ENCODE measurements at regions not wholly inside any gene's neighbourhood (a gene's known extent, or its start where the extent isn't known, plus 50 kb on each side); places are given as distances from the start of the nearest gene placed in this dataset.

- TF ChIP-seq USF2 (IDR thresholded peaks at IDR 0.05; ENCODE audit: low read depth, low read length) (no peak), SMC3 (IDR thresholded peaks at IDR 0.05; ENCODE audit: low read depth, low read length) (no peak), ELK1 (IDR thresholded peaks at IDR 0.05; ENCODE audit: borderline replicate concordance, low read depth, low read length) (no peak), CTCF (conservative IDR thresholded peaks at IDR 0.05; ENCODE audit: low read depth, low read length) (no peak), MAFK (IDR thresholded peaks at IDR 0.05; ENCODE audit: low read depth, low read length) (no peak), RFX5 (IDR thresholded peaks at IDR 0.05; ENCODE audit: low read depth, low read length) (no peak), POLR2A (IDR thresholded peaks at IDR 0.05; ENCODE audit: low read depth, low read length) (no peak), CEBPB (IDR thresholded peaks at IDR 0.05; ENCODE audit: low read depth, low read length) (no peak), MAZ (IDR thresholded peaks at IDR 0.05; ENCODE audit: borderline replicate concordance, low read depth, low read length) (no peak)
These were observed 154.6 kb upstream of the IPO5 start for GRCh38 chr13:97798836-97799235.
